SHP77 treated with DMSO at 0.1 percent for 48 hours (cell line): ENCODE measurements at regions not wholly inside any gene's neighbourhood (a gene's known extent, or its start where the extent isn't known, plus 50 kb on each side); places are given as distances from the start of the nearest gene placed in this dataset.
A peak's percentile ranks its signal among the peaks of the same experiment; 100 is the strongest.

Experiments
- DNase-seq: peaks from one replicate; lab custom pipeline; 2025; lab: John Stamatoyannopoulos, UW

- no peak for DNase-seq
Measured at GRCh38 chr10:79007018-79007417, 61.7 kb upstream of the ZMIZ1 start.

GRCh38 chr10:79007421-79008319, 61.1 kb upstream of the ZMIZ1 start:
- DNase-seq, result no peak

- no peak for DNase-seq
Measured at GRCh38 chr10:79009145-79009544, 59.6 kb upstream of the ZMIZ1 start.

- no peak for DNase-seq
Measured at GRCh38 chr10:79012567-79012966, 56.2 kb upstream of the ZMIZ1 start.

GRCh38 chr10:79013406-79013987, 55.3 kb upstream of the ZMIZ1 start:
- DNase-seq, result no peak

- no peak for DNase-seq
Measured at GRCh38 chr10:79014796-79015195, 54.0 kb upstream of the ZMIZ1 start.

- DNase-seq, result no peak
Measured at GRCh38 chr10:79017882-79018520, 50.8 kb upstream of the ZMIZ1 start.

- peak; percentile 14 for DNase-seq
Measured at GRCh38 chr10:79018521-79019011, 50.2 kb upstream of the ZMIZ1 start.
